ENCODE measurements at regions not wholly inside any gene's neighbourhood (a gene's known extent, or its start where the extent isn't known, plus 50 kb on each side); places are given as distances from the start of the nearest gene placed in this dataset.
A peak's percentile ranks its signal among the peaks of the same experiment; 100 is the strongest.

- WGBS, 2 donors: 91 to 97% methylated on average over 1 of the region's 1 CpG
These were observed 115.9 kb upstream of the LPAR1 start for GRCh38 chr9:111154081-111154562.

GRCh38 chr9:111152614-111153406 lies 114.5 kb upstream of the LPAR1 start:
- Histone ChIP-seq H3K36me3 (no peaks in the 10 kb centered on the region), H3K27me3 (no peaks in the 10 kb centered on the region), H3K4me1 (peaks cover 0 to 13% (median 0%) of the 10 kb centered on the region in 4 donors), H3K9me3 (no peaks in the 10 kb centered on the region), H3K4me3 (no peak overlapping the region), H3K27ac (no peak overlapping the region)
- DNase-seq (ENCODE audit: low spot score in 2 of 2): no peak
- WGBS, 2 donors: 76 to 86% methylated on average over 2 of the region's 2 CpGs
- TF ChIP-seq CTCF (IDR thresholded peaks at IDR 0.05) (no peak), POLR2A (IDR thresholded peaks at IDR 0.05) (no peak), EP300 (IDR thresholded peaks at IDR 0.05) (no peak)

More at GRCh38 chr9:111154081-111154562, 115.9 kb upstream of the LPAR1 start:
- Histone ChIP-seq H3K4me1 (peaks cover 0 to 17% (median 0%) of the 10 kb centered on the region in 4 donors), H3K27ac (no peak overlapping the region), H3K4me3 (no peak overlapping the region), H3K9me3 (no peaks in the 10 kb centered on the region), H3K27me3 (no peaks in the 10 kb centered on the region), H3K36me3 (no peaks in the 10 kb centered on the region)
- no peak for DNase-seq (ENCODE audit: low spot score in 2 of 2)
- no peak for TF ChIP-seq EP300 (IDR thresholded peaks at IDR 0.05)
- no peak for TF ChIP-seq CTCF (IDR thresholded peaks at IDR 0.05)
- TF ChIP-seq POLR2A (IDR thresholded peaks at IDR 0.05): no peak

GRCh38 chr9:111151537-111151936 lies 113.3 kb upstream of the LPAR1 start:
- no peaks in the 10 kb centered on the region for H3K36me3 ChIP-seq
- no peak for DNase-seq (ENCODE audit: low spot score in 2 of 2)
- H3K4me3 ChIP-seq: no peak overlapping the region
- no peak for TF ChIP-seq POLR2A (IDR thresholded peaks at IDR 0.05)
- no peak for TF ChIP-seq EP300 (IDR thresholded peaks at IDR 0.05)
- no peak for TF ChIP-seq CTCF (IDR thresholded peaks at IDR 0.05)
- 91 to 95% methylated on average over 1 of the region's 1 CpG for WGBS, 2 donors
- H3K4me1 ChIP-seq: peaks cover 0 to 13% (median 0%) of the 10 kb centered on the region in 4 donors
- no peaks in the 10 kb centered on the region for H3K27me3 ChIP-seq
- H3K9me3 ChIP-seq: no peaks in the 10 kb centered on the region
- H3K27ac ChIP-seq: no peak overlapping the region

GRCh38 chr9:111150181-111150580 lies 111.9 kb upstream of the LPAR1 start:
- no peaks in the 10 kb centered on the region for H3K9me3 ChIP-seq
- no peak for DNase-seq (ENCODE audit: low spot score in 2 of 2)
- H3K27me3 ChIP-seq: no peaks in the 10 kb centered on the region
- H3K4me1 ChIP-seq: peaks cover 0 to 13% (median 0%) of the 10 kb centered on the region in 4 donors
- no peak for TF ChIP-seq POLR2A (IDR thresholded peaks at IDR 0.05)
- no peak for TF ChIP-seq EP300 (IDR thresholded peaks at IDR 0.05)
- no peak for TF ChIP-seq CTCF (IDR thresholded peaks at IDR 0.05)
- H3K4me3 ChIP-seq: no peak overlapping the region
- WGBS, 2 donors: 94 to 99% methylated on average over 2 of the region's 2 CpGs
- H3K36me3 ChIP-seq: no peaks in the 10 kb centered on the region
- peak overlapping the region in 1 of 4 donors; percentile 36 for H3K27ac ChIP-seq

GRCh38 chr9:111149018-111149759 lies 110.9 kb upstream of the LPAR1 start:
- Histone ChIP-seq H3K4me1 (peaks cover 0 to 18% (median 0%) of the 10 kb centered on the region in 4 donors), H3K36me3 (no peaks in the 10 kb centered on the region), H3K4me3 (no peak overlapping the region), H3K9me3 (no peaks in the 10 kb centered on the region), H3K27me3 (no peaks in the 10 kb centered on the region), H3K27ac (peak overlapping the region in 2 of 4 donors; percentile 8 to 36)
- WGBS, 2 donors: 73 to 79% methylated on average over 5 of the region's 5 CpGs
- peak in 1 of 2 donors; percentile 18 for DNase-seq (ENCODE audit: low spot score in 2 of 2)
- TF ChIP-seq CTCF (IDR thresholded peaks at IDR 0.05) (no peak), EP300 (IDR thresholded peaks at IDR 0.05) (no peak), POLR2A (IDR thresholded peaks at IDR 0.05) (no peak)
